ENCODE measurements at regions not wholly inside any gene's neighbourhood (a gene's known extent, or its start where the extent isn't known, plus 50 kb on each side); places are given as distances from the start of the nearest gene placed in this dataset.
"Not testable (repeated sequence)": the region's sequence is repeated elsewhere in the genome, so short reads cannot be mapped to it uniquely, and the experiment has no call there.

DNA sequence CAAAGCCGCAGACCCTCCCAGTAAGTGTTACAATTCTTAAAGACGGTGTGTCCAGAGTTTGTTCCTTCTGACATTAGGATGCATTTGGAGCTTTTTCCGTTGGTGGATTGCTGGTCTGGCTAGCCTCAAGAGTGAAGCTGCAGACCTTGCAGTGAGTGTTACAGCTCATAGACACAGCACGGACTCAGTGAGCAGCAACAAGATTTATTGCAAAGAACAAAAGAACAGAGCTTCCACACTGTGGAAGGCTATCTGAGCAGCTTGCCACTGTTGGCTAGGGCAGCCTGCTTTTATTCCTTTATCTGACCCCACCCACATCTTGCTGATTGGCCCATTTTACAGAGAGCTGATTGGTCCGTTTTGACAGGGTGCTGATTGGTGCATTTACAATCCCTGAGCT is 242.8 kb upstream of the SGCG start:
- TF ChIP-seq, protein P1, sequence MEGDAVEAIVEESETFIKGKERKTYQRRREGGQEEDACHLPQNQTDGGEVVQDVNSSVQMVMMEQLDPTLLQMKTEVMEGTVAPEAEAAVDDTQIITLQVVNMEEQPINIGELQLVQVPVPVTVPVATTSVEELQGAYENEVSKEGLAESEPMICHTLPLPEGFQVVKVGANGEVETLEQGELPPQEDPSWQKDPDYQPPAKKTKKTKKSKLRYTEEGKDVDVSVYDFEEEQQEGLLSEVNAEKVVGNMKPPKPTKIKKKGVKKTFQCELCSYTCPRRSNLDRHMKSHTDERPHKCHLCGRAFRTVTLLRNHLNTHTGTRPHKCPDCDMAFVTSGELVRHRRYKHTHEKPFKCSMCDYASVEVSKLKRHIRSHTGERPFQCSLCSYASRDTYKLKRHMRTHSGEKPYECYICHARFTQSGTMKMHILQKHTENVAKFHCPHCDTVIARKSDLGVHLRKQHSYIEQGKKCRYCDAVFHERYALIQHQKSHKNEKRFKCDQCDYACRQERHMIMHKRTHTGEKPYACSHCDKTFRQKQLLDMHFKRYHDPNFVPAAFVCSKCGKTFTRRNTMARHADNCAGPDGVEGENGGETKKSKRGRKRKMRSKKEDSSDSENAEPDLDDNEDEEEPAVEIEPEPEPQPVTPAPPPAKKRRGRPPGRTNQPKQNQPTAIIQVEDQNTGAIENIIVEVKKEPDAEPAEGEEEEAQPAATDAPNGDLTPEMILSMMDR (IDR thresholded peaks at IDR 0.05) = no peak

DNA sequence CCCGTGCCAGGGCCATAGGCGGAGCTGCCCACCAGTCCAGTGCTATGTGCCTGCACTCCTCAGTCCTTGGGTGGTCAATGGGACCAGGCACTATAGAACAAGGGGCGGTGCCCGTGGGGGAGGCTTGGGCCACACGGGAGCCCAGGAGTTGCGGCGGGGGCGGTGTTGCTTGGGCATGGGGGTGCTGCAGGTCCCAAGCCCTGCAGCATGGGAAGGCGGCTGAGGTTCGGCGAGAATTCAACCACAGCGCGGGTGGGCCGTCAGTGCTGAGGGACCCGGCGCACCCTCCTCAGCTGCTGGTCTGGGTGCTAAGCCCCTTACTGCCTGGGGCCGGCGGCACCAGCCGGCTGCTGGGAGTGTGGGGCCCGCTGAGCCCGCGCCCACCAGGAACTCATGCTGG is 242.2 kb upstream of the SGCG start:
- TF ChIP-seq, protein P1 (IDR thresholded peaks at IDR 0.05) = no peak
- H3K9me3 ChIP-seq = no peaks in the 10 kb centered on the region
- H3K36me3 ChIP-seq = no peaks in the 10 kb centered on the region
- H3K27me3 ChIP-seq = no peaks in the 10 kb centered on the region
- no peak overlapping the region for H3K4me3 ChIP-seq (ENCODE audit: low read depth in 1 of 2, low read length in 1 of 2)
- H3K27ac ChIP-seq = no peak overlapping the region
- H3K4me1 ChIP-seq (ENCODE audit: control insufficient read depth in 1 of 2, insufficient read depth in 1 of 2, low read depth in 1 of 2, low read length in 1 of 2) = no peaks in the 10 kb centered on the region

More for the DNA sequence above, 242.8 kb upstream of the SGCG start:
- Histone ChIP-seq H3K4me3 (ENCODE audit: low read depth in 1 of 2, low read length in 1 of 2) (no peak overlapping the region), H3K36me3 (no peaks in the 10 kb centered on the region), H3K4me1 (ENCODE audit: control insufficient read depth in 1 of 2, insufficient read depth in 1 of 2, low read depth in 1 of 2, low read length in 1 of 2) (no peaks in the 10 kb centered on the region), H3K27ac (no peak overlapping the region), H3K9me3 (no peaks in the 10 kb centered on the region), H3K27me3 (no peaks in the 10 kb centered on the region)

GRCh38 chr13:22939157-22939556 is 241.6 kb upstream of the SGCG start:
- Histone ChIP-seq H3K4me1 (ENCODE audit: control insufficient read depth in 1 of 2, insufficient read depth in 1 of 2, low read depth in 1 of 2, low read length in 1 of 2) (no peaks in the 10 kb centered on the region), H3K27me3 (no peaks in the 10 kb centered on the region), H3K9me3 (no peaks in the 10 kb centered on the region), H3K4me3 (ENCODE audit: low read depth in 1 of 2, low read length in 1 of 2) (no peak overlapping the region), H3K27ac (no peak overlapping the region), H3K36me3 (no peaks in the 10 kb centered on the region)
- TF ChIP-seq, protein P1 (IDR thresholded peaks at IDR 0.05) = no peak

DNA sequence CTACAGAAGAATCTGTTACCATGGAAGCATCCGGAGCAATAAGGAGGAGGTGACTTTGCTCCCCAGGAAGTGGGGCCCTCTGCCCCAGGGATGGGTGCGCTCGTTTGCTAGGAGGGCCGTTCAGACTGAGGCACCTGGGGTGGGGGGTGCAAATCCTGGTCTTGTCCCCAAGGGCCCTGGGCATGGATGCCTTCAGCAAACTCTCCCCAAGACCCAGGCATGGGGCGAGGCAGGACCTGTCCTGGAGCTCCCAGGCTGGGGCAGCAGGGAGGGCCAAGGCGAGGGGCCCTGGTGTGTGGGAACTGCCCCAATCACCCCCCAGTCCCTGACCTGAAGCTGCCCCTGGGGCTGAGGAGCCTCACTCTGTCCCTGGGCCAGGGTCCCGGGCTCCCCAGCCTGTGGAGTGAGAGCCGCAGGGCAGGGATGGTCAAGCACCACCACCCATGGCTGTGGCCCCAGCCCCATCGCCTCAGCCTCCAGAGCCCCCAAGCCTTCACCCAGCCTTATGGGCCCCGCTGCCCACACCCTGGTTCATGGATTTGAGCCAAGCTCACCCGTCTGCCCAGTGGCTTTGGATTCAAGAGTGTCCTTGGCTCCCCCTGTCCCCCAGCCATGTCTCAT is 240.6 kb upstream of the SGCG start:
- Histone ChIP-seq H3K27me3 (no peaks in the 10 kb centered on the region), H3K9me3 (no peaks in the 10 kb centered on the region), H3K4me1 (ENCODE audit: control insufficient read depth in 1 of 2, insufficient read depth in 1 of 2, low read depth in 1 of 2, low read length in 1 of 2) (no peaks in the 10 kb centered on the region), H3K4me3 (ENCODE audit: low read depth in 1 of 2, low read length in 1 of 2) (no peak overlapping the region), H3K27ac (no peak overlapping the region), H3K36me3 (no peaks in the 10 kb centered on the region)
- TF ChIP-seq, protein P1 (IDR thresholded peaks at IDR 0.05) = no peak

DNA sequence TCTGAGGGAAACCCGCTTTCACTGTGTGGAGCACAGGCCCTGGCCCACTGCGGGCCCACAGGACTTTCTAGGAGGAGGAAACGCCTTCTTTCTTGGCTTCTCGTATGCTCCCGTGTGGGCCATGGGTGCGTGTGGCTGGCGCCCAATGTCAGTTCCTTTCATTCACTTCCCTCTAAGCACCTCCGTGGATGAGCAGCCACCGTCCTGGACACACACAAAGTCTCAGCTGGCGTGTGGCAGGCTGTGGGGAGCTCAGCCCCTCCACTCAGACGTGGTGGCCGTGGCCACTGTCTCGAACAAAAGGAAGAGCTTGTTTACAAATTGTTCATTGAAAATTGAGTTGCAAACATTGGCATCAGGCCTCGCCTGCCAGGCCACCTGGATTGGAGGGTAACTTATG is 240.0 kb upstream of the SGCG start:
- Histone ChIP-seq H3K36me3 (no peaks in the 10 kb centered on the region), H3K27ac (no peak overlapping the region), H3K27me3 (no peaks in the 10 kb centered on the region), H3K4me3 (ENCODE audit: low read depth in 1 of 2, low read length in 1 of 2) (no peak overlapping the region), H3K9me3 (no peaks in the 10 kb centered on the region), H3K4me1 (ENCODE audit: control insufficient read depth in 1 of 2, insufficient read depth in 1 of 2, low read depth in 1 of 2, low read length in 1 of 2) (no peaks in the 10 kb centered on the region)
- TF ChIP-seq, protein P1 (IDR thresholded peaks at IDR 0.05) = no peak

DNA sequence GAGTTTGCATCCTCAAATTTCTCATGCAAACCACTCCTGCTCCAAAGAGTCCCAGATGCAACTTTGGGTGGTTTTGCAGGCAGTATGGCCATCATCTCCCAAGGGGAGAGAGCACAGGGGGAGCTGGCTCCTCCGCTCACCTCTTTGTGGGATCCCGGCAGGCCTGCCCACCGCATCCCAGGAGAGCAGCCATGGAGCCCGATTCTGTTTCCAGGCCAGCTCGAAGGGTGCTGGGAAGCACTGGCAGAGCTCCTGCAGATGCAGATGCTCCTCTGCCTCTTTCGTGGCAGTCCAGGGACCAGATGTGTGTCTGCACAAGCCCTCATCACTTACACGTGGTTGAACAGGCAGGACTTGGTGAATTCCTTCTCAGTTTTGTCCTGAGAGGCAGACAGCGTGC is 239.3 kb upstream of the SGCG start:
- H3K4me1 ChIP-seq (ENCODE audit: control insufficient read depth in 1 of 2, insufficient read depth in 1 of 2, low read depth in 1 of 2, low read length in 1 of 2); H3K36me3 ChIP-seq; H3K9me3 ChIP-seq; H3K27me3 ChIP-seq; H3K4me3 ChIP-seq (ENCODE audit: low read depth in 1 of 2, low read length in 1 of 2); H3K27ac ChIP-seq: not testable (repeated sequence)

DNA sequence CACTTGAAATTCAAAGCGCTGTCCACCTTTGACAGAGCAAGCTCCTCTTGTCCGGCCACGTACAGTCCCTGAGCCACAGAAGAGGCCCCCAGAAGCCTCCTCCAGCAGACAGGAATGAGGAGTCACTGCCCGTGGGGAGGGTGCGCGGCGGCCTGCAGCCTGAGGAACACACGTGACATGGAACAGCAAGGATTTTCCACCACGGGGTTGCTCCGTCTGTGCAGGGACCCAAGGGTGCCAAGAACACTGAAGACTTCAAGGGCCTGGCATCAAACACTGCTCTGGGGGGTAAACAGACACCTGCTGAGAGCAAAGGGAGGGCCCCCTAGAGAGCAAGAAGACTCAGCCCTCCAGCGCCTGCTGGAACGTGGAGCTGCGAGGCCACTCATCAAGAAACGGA is 237.9 kb upstream of the SGCG start:
- H3K4me1 ChIP-seq (ENCODE audit: control insufficient read depth in 1 of 2, insufficient read depth in 1 of 2, low read depth in 1 of 2, low read length in 1 of 2); H3K9me3 ChIP-seq; H3K36me3 ChIP-seq; H3K27ac ChIP-seq; H3K27me3 ChIP-seq; H3K4me3 ChIP-seq (ENCODE audit: low read depth in 1 of 2, low read length in 1 of 2): not testable (repeated sequence)
